Heart left ventricle (tissue), 16 donors: ENCODE measurements at regions not wholly inside any gene's neighbourhood (a gene's known extent, or its start where the extent isn't known, plus 50 kb on each side); places are given as distances from the start of the nearest gene placed in this dataset.

Source experiments
- ATAC-seq, 4 donors: fragments of 200-7000 bp; cut with Tn5 transposase; one replicate each; pipeline ENCODE4 v1.9.1; 2020 to 2022; ENCODE audit warnings: moderate library complexity in 4 of 4, mild to moderate bottlenecking in 3 of 4, moderate number of reproducible peaks in 1 of 4
- DNase-seq, 5 donors: peaks; one replicate each; pipeline ENCODE4 v3.0.0-alpha.2; 2020
- H3K27ac ChIP-seq, 12 donors: fragments of 200-600 bp; sonication (generic) in 4 of 12; one replicate each; pipeline versions ENCODE4 v1.5.0 to v1.8.0; 2016 to 2022; ENCODE audit warnings: mild to moderate bottlenecking in 2 of 12
- H3K27me3 ChIP-seq, 9 donors: fragments of 200-600 bp; sonication (generic) in 2 of 9; one replicate each; pipeline versions ENCODE4 v1.5.1 to v1.8.0; 2016 to 2022; ENCODE audit warnings: mild to moderate bottlenecking in 3 of 9
- H3K36me3 ChIP-seq, 9 donors: fragments of 200-600 bp; sonication (generic) in 2 of 9; one replicate each; pipeline versions ENCODE4 v1.5.0 to v1.8.0; 2018 to 2022; ENCODE audit warnings: mild to moderate bottlenecking in 2 of 9
- H3K4me1 ChIP-seq, 12 donors: fragments of 200-600 bp; sonication (generic) in 4 of 12; one replicate each; pipeline versions ENCODE4 v1.5.0 to v1.8.0; 2016 to 2022; ENCODE audit warnings: mild to moderate bottlenecking in 3 of 12
- H3K4me3 ChIP-seq, 12 donors: fragments of 200-600 bp; sonication (generic) in 4 of 12; one replicate each; pipeline versions ENCODE4 v1.5.0 to v1.8.0; 2017 to 2022; ENCODE audit warnings: mild to moderate bottlenecking in 9 of 12, moderate library complexity in 4 of 12
- H3K9me3 ChIP-seq, 12 donors: fragments of 200-600 bp; sonication (generic) in 4 of 12; one replicate each; pipeline versions ENCODE4 v1.5.0 to v1.8.0; 2016 to 2022; ENCODE audit warnings: mild to moderate bottlenecking in 1 of 12
- POLR2A ChIP-seq, 2 donors: fragments of 450-650 bp; IDR thresholded peaks; one replicate each; pipeline ENCODE4 v1.6.1; 2017; ENCODE audit warnings: antibody characterized with exemption in 2 of 2, mild to moderate bottlenecking in 2 of 2, moderate library complexity in 2 of 2
- WGBS, 4 donors: extraction: QIAGEN DNeasy Blood & Tissue Kit in 2 of 4; methylation state at CpG; one replicate each; pipeline versions ENCODE4 v1.1.5 to v1.1.7; 2013 to 2018; 5-methylcytosine and 5-hydroxymethylcytosine counted together
- intact Hi-C, 10 donors: fragments of 100-400 bp; cut with DNase I; formaldehyde crosslinking; loops; one replicate each; pipeline versions ENCODE4 v1.11.1 to v1.14.2; 2022
- TF ChIP-seq, protein P1 (sequence below), 12 donors: fragments of 200-600 bp; sonication (generic) in 4 of 12; IDR thresholded peaks; one replicate each; pipeline versions ENCODE4 v1.5.0 to v1.8.0; 2018 to 2022; ENCODE audit warnings: antibody characterized with exemption in 12 of 12, mild to moderate bottlenecking in 5 of 12
- donor health status: ischemic (EF 13 %, LVEDD 7.1; RV severe dilation, severe dysfunction).
- donor health status: healthy with polysubstance abuse.
- donor health status: DM: no; HTN: yes; CAD: no.
- donor health status: DM: no; HTN: no; CAD: no.
- donor health status: ischemic (EF 25% LVEDD 6.9; RV normal size, moderate dysfunction).
- donor health status: ischemic (EF 25% LVEDD 5.7; RV mildly dilated, moderate dysfunction).
- donor health status: healthy.
- donor health status: DM: yes; HTN: yes; CAD: no.
- donor health status: ischemic (EF 35%, LVEDD 5.7; RV mildly dilated, moderate dysfunction).
- donor health status: nonischemic (EF 11% LVEDD 7.7; RV severe dilation, severe dysfunction).
- donor health status: DM: yes; HTN: yes; CAD: no.
- donor health status: PGD.
- donor health status: ischemic (EF 29% LVEDD 5.4; RV normal size, mild dysfunction).
- donor health status: nonischemic (EF 23%, LVEDD 6.1; RV moderate dilation, normal function).

DNA sequence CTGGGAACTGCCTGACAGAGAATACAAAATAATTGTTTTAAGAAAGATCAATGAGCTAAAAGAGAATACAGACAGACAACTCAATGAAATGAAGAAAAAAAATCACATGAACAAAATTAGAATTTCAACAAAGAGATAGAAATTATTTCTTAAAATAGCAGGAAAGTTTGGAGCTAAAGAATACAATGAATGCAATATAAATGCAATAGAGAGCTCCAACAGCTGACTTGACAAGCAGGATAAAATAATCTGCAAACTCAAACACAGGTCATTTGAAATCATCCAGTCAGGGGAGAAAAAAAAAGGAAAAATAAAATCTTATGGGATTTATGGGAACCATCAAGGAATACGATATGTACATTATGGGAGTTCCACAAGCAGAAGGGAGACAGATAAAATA is 902.7 kb upstream of the ZEB2 start:
- WGBS, 4 donors = 84 to 95% (median 90%) methylated on average over 1 of the region's 1 CpG
- Histone ChIP-seq H3K4me1 (no peaks in the 10 kb centered on the region), H3K27ac (no peak overlapping the region), H3K9me3 (peaks cover 0 to 25% (median 13%) of the 10 kb centered on the region in 12 donors), H3K36me3 (no peaks in the 10 kb centered on the region), H3K27me3 (no peaks in the 10 kb centered on the region), H3K4me3 (no peak overlapping the region)
- intact Hi-C loops = no loop called here
- ATAC-seq = no peak
- TF ChIP-seq, protein P1, sequence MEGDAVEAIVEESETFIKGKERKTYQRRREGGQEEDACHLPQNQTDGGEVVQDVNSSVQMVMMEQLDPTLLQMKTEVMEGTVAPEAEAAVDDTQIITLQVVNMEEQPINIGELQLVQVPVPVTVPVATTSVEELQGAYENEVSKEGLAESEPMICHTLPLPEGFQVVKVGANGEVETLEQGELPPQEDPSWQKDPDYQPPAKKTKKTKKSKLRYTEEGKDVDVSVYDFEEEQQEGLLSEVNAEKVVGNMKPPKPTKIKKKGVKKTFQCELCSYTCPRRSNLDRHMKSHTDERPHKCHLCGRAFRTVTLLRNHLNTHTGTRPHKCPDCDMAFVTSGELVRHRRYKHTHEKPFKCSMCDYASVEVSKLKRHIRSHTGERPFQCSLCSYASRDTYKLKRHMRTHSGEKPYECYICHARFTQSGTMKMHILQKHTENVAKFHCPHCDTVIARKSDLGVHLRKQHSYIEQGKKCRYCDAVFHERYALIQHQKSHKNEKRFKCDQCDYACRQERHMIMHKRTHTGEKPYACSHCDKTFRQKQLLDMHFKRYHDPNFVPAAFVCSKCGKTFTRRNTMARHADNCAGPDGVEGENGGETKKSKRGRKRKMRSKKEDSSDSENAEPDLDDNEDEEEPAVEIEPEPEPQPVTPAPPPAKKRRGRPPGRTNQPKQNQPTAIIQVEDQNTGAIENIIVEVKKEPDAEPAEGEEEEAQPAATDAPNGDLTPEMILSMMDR (IDR thresholded peaks at IDR 0.05) = no peak
- no peak for TF ChIP-seq POLR2A (IDR thresholded peaks at IDR 0.05)
- DNase-seq = no peak

GRCh38 chr2:145421841-145422240 is 901.9 kb upstream of the ZEB2 start:
- no peak overlapping the region for H3K4me3 ChIP-seq
- no peaks in the 10 kb centered on the region for H3K4me1 ChIP-seq
- 80 to 93% (median 89%) methylated on average over 1 of the region's 1 CpG for WGBS, 4 donors
- H3K27me3 ChIP-seq = no peaks in the 10 kb centered on the region
- H3K9me3 ChIP-seq = peaks cover 0 to 25% (median 13%) of the 10 kb centered on the region in 12 donors
- DNase-seq (no peak), ATAC-seq (no peak)
- H3K36me3 ChIP-seq = no peaks in the 10 kb centered on the region
- TF ChIP-seq POLR2A (IDR thresholded peaks at IDR 0.05) = no peak
- no peak overlapping the region for H3K27ac ChIP-seq
- intact Hi-C loops = no loop called here

DNA sequence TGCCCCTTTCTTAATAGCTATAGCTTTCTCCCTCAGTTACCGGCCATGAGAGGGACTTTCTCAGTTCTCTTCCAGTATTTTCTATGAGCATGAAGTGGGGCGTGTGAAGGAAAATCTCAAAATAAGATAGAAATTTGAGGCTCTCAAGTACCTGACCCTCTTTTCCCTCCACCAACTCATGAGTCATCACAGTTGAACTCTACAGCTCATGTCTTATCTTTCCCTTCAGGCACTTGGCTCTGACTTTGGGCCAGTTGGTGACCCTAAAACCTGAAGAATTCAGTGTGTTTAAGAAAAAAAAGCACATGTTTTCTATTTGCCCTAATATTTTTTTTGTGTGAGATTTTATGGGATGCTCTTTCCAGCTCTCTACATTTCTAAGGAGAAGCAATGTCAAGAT is 896.7 kb upstream of the ZEB2 start:
- intact Hi-C loops = no loop called here

DNA sequence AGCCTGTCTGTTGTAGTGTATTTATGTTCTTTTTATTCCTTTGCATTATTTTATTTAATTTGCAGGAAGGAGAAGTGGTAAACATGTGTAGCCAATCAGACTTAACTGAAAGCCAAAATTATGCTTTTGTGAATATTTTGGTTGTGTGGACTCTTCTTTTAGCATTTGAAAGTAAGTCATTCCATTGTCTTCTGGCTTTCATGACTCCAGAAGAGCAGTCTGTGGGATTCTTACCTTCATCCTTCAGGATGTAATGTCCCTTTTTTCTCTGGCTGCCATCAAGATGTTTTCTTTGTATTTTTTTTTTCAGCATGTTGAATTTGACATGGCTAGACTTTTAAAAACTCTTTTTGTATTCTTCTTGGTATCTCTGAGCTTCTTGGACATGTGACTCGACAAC is 895.2 kb upstream of the ZEB2 start:
- WGBS, 4 donors = 88 to 95% (median 93%) methylated on average over 1 of the region's 1 CpG
- Histone ChIP-seq H3K4me3 (no peak overlapping the region), H3K9me3 (peaks cover 0 to 7% (median 0%) of the 10 kb centered on the region in 12 donors), H3K4me1 (peaks cover 0 to 11% (median 0%) of the 10 kb centered on the region in 12 donors), H3K36me3 (no peaks in the 10 kb centered on the region), H3K27ac (no peak overlapping the region), H3K27me3 (no peaks in the 10 kb centered on the region)
- TF ChIP-seq, protein P1 (IDR thresholded peaks at IDR 0.05) = no peak
- TF ChIP-seq POLR2A (IDR thresholded peaks at IDR 0.05) = no peak
- DNase-seq (no peak), ATAC-seq (no peak)
- intact Hi-C loops = no loop called here

More for the DNA sequence above, 896.7 kb upstream of the ZEB2 start:
- peaks cover 0 to 6% (median 0%) of the 10 kb centered on the region in 12 donors for H3K4me1 ChIP-seq
- no peaks in the 10 kb centered on the region for H3K27me3 ChIP-seq
- no peak overlapping the region for H3K27ac ChIP-seq
- H3K36me3 ChIP-seq = no peaks in the 10 kb centered on the region
- no peak for TF ChIP-seq POLR2A (IDR thresholded peaks at IDR 0.05)
- TF ChIP-seq, protein P1 (IDR thresholded peaks at IDR 0.05) = no peak
- DNase-seq (no peak), ATAC-seq (no peak)
- WGBS, 4 donors = 91 to 98% (median 93%) methylated on average over 2 of the region's 2 CpGs
- H3K9me3 ChIP-seq = peaks cover 0 to 12% (median 4%) of the 10 kb centered on the region in 12 donors
- H3K4me3 ChIP-seq = no peak overlapping the region
